ENCODE measurements at regions not wholly inside any gene's neighbourhood (a gene's known extent, or its start where the extent isn't known, plus 50 kb on each side); places are given as distances from the start of the nearest gene placed in this dataset.

DNA sequence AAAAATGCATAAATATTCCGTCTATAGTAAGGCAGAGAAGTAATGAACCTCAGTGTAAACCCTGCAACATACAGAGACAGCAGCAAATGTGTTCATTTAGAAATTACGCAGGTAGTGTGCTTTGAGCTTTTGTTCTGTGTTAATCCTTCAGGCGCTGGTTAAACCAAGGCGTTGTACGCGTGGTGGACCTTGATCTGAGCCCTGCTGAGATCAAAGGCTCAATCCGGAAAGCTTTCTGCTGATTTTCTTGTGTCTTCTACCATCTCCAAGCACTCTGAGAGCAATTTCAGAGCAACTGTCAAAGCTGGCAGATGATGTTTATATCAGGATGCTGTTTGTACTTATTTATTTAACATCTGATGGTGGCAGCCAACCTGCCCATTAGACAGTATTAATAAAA is 382.8 kb downstream of the CDH26 start:
- no peak overlapping the region for H3K27ac ChIP-seq (ENCODE audit: low read depth, low read length)
- no peaks in the 10 kb centered on the region for H3K9me3 ChIP-seq (ENCODE audit: control insufficient read depth, low read length)
- H3K36me3 ChIP-seq (ENCODE audit: control insufficient read depth, insufficient read depth, low read length), result no peaks in the 10 kb centered on the region
- H3K27me3 ChIP-seq (ENCODE audit: control insufficient read depth, insufficient read depth, low read length, poor library complexity, severe bottlenecking), result no peaks in the 10 kb centered on the region
- peaks cover 13% of the 10 kb centered on the region for H3K9me3 Mint-ChIP-seq
- H3K27ac Mint-ChIP-seq, result no peak overlapping the region
- peaks cover 7% of the 10 kb centered on the region for H3K27me3 Mint-ChIP-seq (ENCODE audit: insufficient read depth)
- DNase-seq, result no peak
- H3K36me3 Mint-ChIP-seq (ENCODE audit: low read depth), result no peaks in the 10 kb centered on the region
- no peak overlapping the region for H3K4me3 ChIP-seq (ENCODE audit: low read length)
- H3K4me3 Mint-ChIP-seq, result no peak overlapping the region
- 86 to 92% methylated on average over 6 to 7 of the region's 7 CpGs for WGBS, 2 experiments (ENCODE audit: insufficient coverage in 1 of 2, insufficient read length in 1 of 2)
- TF ChIP-seq CTCF (conservative IDR thresholded peaks at IDR 0.05), result no peak
- H3K9ac ChIP-seq (ENCODE audit: extremely low read depth, low read length, poor library complexity, severe bottlenecking), result no peak overlapping the region
- no peaks in the 10 kb centered on the region for H3K4me1 ChIP-seq (ENCODE audit: control insufficient read depth, insufficient read depth, low read length)
- H3K4me1 Mint-ChIP-seq, result no peaks in the 10 kb centered on the region

GRCh38 chr20:60345106-60345505 is 386.9 kb downstream of the CDH26 start:
- Histone ChIP-seq H3K9ac (ENCODE audit: extremely low read depth, low read length, poor library complexity, severe bottlenecking) (no peak overlapping the region), H3K4me3 (ENCODE audit: low read length) (no peak overlapping the region), H3K4me1 (ENCODE audit: control insufficient read depth, insufficient read depth, low read length) (no peaks in the 10 kb centered on the region), H3K27me3 (ENCODE audit: control insufficient read depth, insufficient read depth, low read length, poor library complexity, severe bottlenecking) (no peaks in the 10 kb centered on the region), H3K27ac (ENCODE audit: low read depth, low read length) (no peak overlapping the region), H3K36me3 (ENCODE audit: control insufficient read depth, insufficient read depth, low read length) (no peaks in the 10 kb centered on the region), H3K9me3 (ENCODE audit: control insufficient read depth, low read length) (no peaks in the 10 kb centered on the region)
- H3K9me3 Mint-ChIP-seq, result peaks cover 2% of the 10 kb centered on the region
- H3K4me1 Mint-ChIP-seq, result no peaks in the 10 kb centered on the region
- peaks cover 3% of the 10 kb centered on the region for H3K27me3 Mint-ChIP-seq (ENCODE audit: insufficient read depth)
- 79 to 90% methylated on average over 2 to 5 of the region's 5 CpGs for WGBS, 2 experiments (ENCODE audit: insufficient coverage in 1 of 2, insufficient read length in 1 of 2)
- no peaks in the 10 kb centered on the region for H3K36me3 Mint-ChIP-seq (ENCODE audit: low read depth)
- TF ChIP-seq CTCF (conservative IDR thresholded peaks at IDR 0.05), result peak; percentile 45
- no peak overlapping the region for H3K4me3 Mint-ChIP-seq
- H3K27ac Mint-ChIP-seq, result no peak overlapping the region
- peak; percentile 61 for DNase-seq

GRCh38 chr20:60349418-60349817 is 391.2 kb downstream of the CDH26 start:
- Histone ChIP-seq H3K4me3 (ENCODE audit: low read length) (no peak overlapping the region), H3K27me3 (ENCODE audit: control insufficient read depth, insufficient read depth, low read length, poor library complexity, severe bottlenecking) (no peaks in the 10 kb centered on the region), H3K27ac (ENCODE audit: low read depth, low read length) (no peak overlapping the region), H3K36me3 (ENCODE audit: control insufficient read depth, insufficient read depth, low read length) (no peaks in the 10 kb centered on the region), H3K9ac (ENCODE audit: extremely low read depth, low read length, poor library complexity, severe bottlenecking) (no peak overlapping the region), H3K9me3 (ENCODE audit: control insufficient read depth, low read length) (no peaks in the 10 kb centered on the region), H3K4me1 (ENCODE audit: control insufficient read depth, insufficient read depth, low read length) (no peaks in the 10 kb centered on the region)
- Mint-ChIP-seq H3K9me3 (no peaks in the 10 kb centered on the region), H3K4me3 (no peak overlapping the region), H3K36me3 (ENCODE audit: low read depth) (no peaks in the 10 kb centered on the region), H3K4me1 (no peaks in the 10 kb centered on the region), H3K27me3 (ENCODE audit: insufficient read depth) (peaks cover 10% of the 10 kb centered on the region), H3K27ac (no peak overlapping the region)
- no peak for TF ChIP-seq CTCF (conservative IDR thresholded peaks at IDR 0.05)
- WGBS, 2 experiments (ENCODE audit: insufficient coverage in 1 of 2, insufficient read length in 1 of 2), result 90% methylated on average over 9 to 10 of the region's 11 CpGs
- DNase-seq, result peak; percentile 54

Data from endodermal cell (in vitro differentiated cells).